KMS-11 (cell line): ENCODE measurements at regions not wholly inside any gene's neighbourhood (a gene's known extent, or its start where the extent isn't known, plus 50 kb on each side); places are given as distances from the start of the nearest gene placed in this dataset.
"Not testable (repeated sequence)": the region's sequence is repeated elsewhere in the genome, so short reads cannot be mapped to it uniquely, and the experiment has no call there.

Experiments
- H2AFZ ChIP-seq: fragments of 200-600 bp; sonication (generic); 2 replicates; pipeline ENCODE4 v1.6.1; 2016; ENCODE audit warnings: antibody characterized with exemption, mixed run types, low read depth
- H3K27ac ChIP-seq: fragments of 200-600 bp; sonication (generic); 2 replicates; pipeline ENCODE4 v1.6.1; 2016; ENCODE audit warnings: mild to moderate bottlenecking, mixed run types
- H3K27me3 ChIP-seq: fragments of 200-600 bp; sonication (generic); 2 replicates; pipeline ENCODE4 v1.6.1; 2017; ENCODE audit warnings: mild to moderate bottlenecking, low read depth, mixed run types, moderate library complexity; ENCODE audit not compliant: insufficient read depth
- H3K36me3 ChIP-seq: fragments of 200-600 bp; sonication (generic); 2 replicates; pipeline ENCODE4 v1.6.1; 2017; ENCODE audit warnings: mild to moderate bottlenecking, mixed run types; ENCODE audit not compliant: insufficient read depth
- H3K4me1 ChIP-seq: fragments of 200-600 bp; sonication (generic); 2 replicates; pipeline ENCODE4 v1.6.1; 2016; ENCODE audit warnings: mild to moderate bottlenecking, low read depth, mixed run types; ENCODE audit not compliant: poor library complexity, severe bottlenecking
- H3K4me2 ChIP-seq: fragments of 200-600 bp; sonication (generic); 2 replicates; pipeline ENCODE4 v1.7.0; 2016; ENCODE audit warnings: mild to moderate bottlenecking, mixed run types
- H3K4me3 ChIP-seq: fragments of 200-600 bp; sonication (generic); IDR thresholded peaks from 2 replicates; pipeline ENCODE4 v1.6.1; 2017; ENCODE audit warnings: low read depth, low read length, mixed read lengths; ENCODE audit not compliant: insufficient read depth
- H3K79me2 ChIP-seq: fragments of 200-600 bp; sonication (generic); 2 replicates; pipeline ENCODE4 v1.6.1; 2016; ENCODE audit warnings: low read depth, mixed run types; ENCODE audit not compliant: insufficient read depth
- H3K9ac ChIP-seq: fragments of 200-600 bp; sonication (generic); 2 replicates; pipeline ENCODE4 v1.6.1; 2016; ENCODE audit warnings: mild to moderate bottlenecking, mixed run types
- H4K20me1 ChIP-seq: fragments of 200-600 bp; sonication (generic); 2 replicates; pipeline ENCODE4 v1.6.1; 2016; ENCODE audit warnings: mild to moderate bottlenecking, mixed run types; ENCODE audit not compliant: insufficient read depth
- TF ChIP-seq, protein P1 (sequence below): fragments of 200-600 bp; sonication (generic); conservative IDR thresholded peaks from 2 replicates; pipeline ENCODE4 v1.6.1; 2017; ENCODE audit warnings: low read depth, mild to moderate bottlenecking, antibody characterized with exemption, low read length, moderate library complexity, mixed read lengths

DNA sequence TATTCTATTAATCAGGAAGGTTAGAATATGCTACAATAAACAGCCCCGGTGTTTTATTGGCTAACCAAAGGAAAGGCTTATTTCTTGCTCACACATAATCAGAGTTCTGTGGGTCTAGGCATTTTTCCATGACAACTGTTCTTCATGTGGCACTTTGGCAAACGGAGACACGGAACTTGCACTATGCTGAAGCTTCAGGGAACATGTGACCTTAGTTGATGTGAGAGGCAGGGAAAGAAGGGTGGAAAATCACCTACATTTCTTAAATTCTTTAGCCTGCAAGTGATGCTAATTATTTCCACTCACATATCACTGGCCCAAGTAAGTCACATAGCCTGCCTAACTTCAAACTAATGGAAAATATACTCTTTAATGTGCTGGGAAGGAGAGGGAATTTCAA lies 344.6 kb downstream of the SV2B start:
- H3K4me1 ChIP-seq, result no peaks in the 10 kb centered on the region
- TF ChIP-seq, protein P1, sequence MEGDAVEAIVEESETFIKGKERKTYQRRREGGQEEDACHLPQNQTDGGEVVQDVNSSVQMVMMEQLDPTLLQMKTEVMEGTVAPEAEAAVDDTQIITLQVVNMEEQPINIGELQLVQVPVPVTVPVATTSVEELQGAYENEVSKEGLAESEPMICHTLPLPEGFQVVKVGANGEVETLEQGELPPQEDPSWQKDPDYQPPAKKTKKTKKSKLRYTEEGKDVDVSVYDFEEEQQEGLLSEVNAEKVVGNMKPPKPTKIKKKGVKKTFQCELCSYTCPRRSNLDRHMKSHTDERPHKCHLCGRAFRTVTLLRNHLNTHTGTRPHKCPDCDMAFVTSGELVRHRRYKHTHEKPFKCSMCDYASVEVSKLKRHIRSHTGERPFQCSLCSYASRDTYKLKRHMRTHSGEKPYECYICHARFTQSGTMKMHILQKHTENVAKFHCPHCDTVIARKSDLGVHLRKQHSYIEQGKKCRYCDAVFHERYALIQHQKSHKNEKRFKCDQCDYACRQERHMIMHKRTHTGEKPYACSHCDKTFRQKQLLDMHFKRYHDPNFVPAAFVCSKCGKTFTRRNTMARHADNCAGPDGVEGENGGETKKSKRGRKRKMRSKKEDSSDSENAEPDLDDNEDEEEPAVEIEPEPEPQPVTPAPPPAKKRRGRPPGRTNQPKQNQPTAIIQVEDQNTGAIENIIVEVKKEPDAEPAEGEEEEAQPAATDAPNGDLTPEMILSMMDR, result no peak
- H3K36me3 ChIP-seq, result no peaks in the 10 kb centered on the region
- H3K27ac ChIP-seq, result no peak overlapping the region
- H3K79me2 ChIP-seq, result no peaks in the 10 kb centered on the region
- H3K27me3 ChIP-seq, result no peaks in the 10 kb centered on the region
- no peak overlapping the region for H3K4me3 ChIP-seq
- H2AFZ ChIP-seq, result no peak overlapping the region
- no peaks in the 10 kb centered on the region for H4K20me1 ChIP-seq
- H3K9ac ChIP-seq, result no peak overlapping the region
- no peak overlapping the region for H3K4me2 ChIP-seq

DNA sequence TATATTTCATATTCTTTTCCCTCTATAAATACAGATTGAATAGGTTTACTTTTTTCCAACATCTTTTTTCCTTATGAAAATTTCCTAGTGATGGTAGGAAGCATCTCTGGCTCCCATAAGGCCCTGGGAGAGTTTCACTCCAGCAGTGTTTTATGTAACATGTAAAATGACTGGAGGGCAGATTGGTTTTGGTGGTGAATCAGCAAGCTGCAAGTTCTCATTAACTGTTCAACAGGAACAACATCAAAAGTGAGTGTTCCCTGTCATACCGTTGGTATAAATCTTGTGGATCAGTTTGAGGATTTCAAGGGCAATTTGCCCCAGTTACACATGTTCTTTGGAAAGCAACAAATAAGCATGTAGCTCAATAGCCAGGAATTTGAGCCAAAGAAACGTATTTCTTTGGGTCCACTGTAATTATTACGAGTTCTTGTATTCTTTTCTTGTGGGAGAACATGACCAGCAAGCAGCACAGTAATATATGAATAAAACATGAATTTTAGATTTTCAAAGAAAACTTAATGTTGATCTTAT lies 345.7 kb downstream of the SV2B start:
- Histone ChIP-seq H3K4me3 (no peak overlapping the region), H3K9ac (no peak overlapping the region), H3K27me3 (no peaks in the 10 kb centered on the region), H3K79me2 (no peaks in the 10 kb centered on the region), H3K27ac (no peak overlapping the region), H3K4me1 (no peaks in the 10 kb centered on the region), H3K4me2 (no peak overlapping the region), H3K36me3 (no peaks in the 10 kb centered on the region), H4K20me1 (no peaks in the 10 kb centered on the region), H2AFZ (no peak overlapping the region)
- TF ChIP-seq, protein P1, result no peak

GRCh38 chr15:91447991-91448644 lies 348.1 kb downstream of the SV2B start:
- H3K27me3 ChIP-seq, result no peaks in the 10 kb centered on the region
- H3K27ac ChIP-seq, result no peak overlapping the region
- no peak overlapping the region for H3K9ac ChIP-seq
- H3K79me2 ChIP-seq, result no peaks in the 10 kb centered on the region
- H3K4me1 ChIP-seq, result no peaks in the 10 kb centered on the region
- no peak overlapping the region for H3K4me3 ChIP-seq
- no peak overlapping the region for H2AFZ ChIP-seq
- H3K36me3 ChIP-seq, result no peaks in the 10 kb centered on the region
- no peaks in the 10 kb centered on the region for H4K20me1 ChIP-seq
- TF ChIP-seq, protein P1, result no peak
- H3K4me2 ChIP-seq, result no peak overlapping the region

GRCh38 chr15:91453376-91453775 lies 353.3 kb downstream of the SV2B start:
- H3K4me2 ChIP-seq, H3K79me2 ChIP-seq, H3K36me3 ChIP-seq, H4K20me1 ChIP-seq, H3K4me3 ChIP-seq, H3K9ac ChIP-seq, H2AFZ ChIP-seq, H3K4me1 ChIP-seq, H3K27me3 ChIP-seq, H3K27ac ChIP-seq: not testable (repeated sequence)

- no peaks in the 10 kb centered on the region for H3K79me2 ChIP-seq
- no peak overlapping the region for H3K4me2 ChIP-seq
- no peak overlapping the region for H2AFZ ChIP-seq
- TF ChIP-seq, protein P1, result no peak
- no peaks in the 10 kb centered on the region for H4K20me1 ChIP-seq
- no peak overlapping the region for H3K4me3 ChIP-seq
- H3K27me3 ChIP-seq, result no peaks in the 10 kb centered on the region
- no peak overlapping the region for H3K9ac ChIP-seq
- no peaks in the 10 kb centered on the region for H3K4me1 ChIP-seq
- no peaks in the 10 kb centered on the region for H3K36me3 ChIP-seq
- no peak overlapping the region for H3K27ac ChIP-seq
These were observed 356.2 kb downstream of the SV2B start for GRCh38 chr15:91456251-91456718.
